Stomach (tissue), 8 donors: ENCODE measurements at regions not wholly inside any gene's neighbourhood (a gene's known extent, or its start where the extent isn't known, plus 50 kb on each side); places are given as distances from the start of the nearest gene placed in this dataset.

Source experiments
- DNase-seq, 2 donors: peaks; one replicate each; pipeline versions ENCODE4 v3.0.0 to v3.0.0-alpha.2; 2013 to 2019
- H3K27ac ChIP-seq, 5 donors: fragments of 200-600 bp in 4 of 5; sonication (generic) in 4 of 5; one replicate each; pipeline ENCODE4 v1.5.1; 2013 to 2019; ENCODE audit warnings: mild to moderate bottlenecking in 1 of 5, moderate library complexity in 1 of 5
- H3K27me3 ChIP-seq, 3 donors: fragments of 200-600 bp; sonication (generic); one replicate each; pipeline ENCODE4 v1.5.1; 2017 to 2019; ENCODE audit warnings: mixed run types in 1 of 3
- H3K36me3 ChIP-seq, 4 donors: fragments of 200-600 bp; sonication (generic); 1 replicate in 3 of 4; 2 replicates in 1 of 4; pipeline ENCODE4 v1.5.1; 2016 to 2019
- H3K4me1 ChIP-seq, 4 donors: fragments of 200-600 bp; sonication (generic); one replicate each; pipeline ENCODE4 v1.5.1; 2016 to 2019
- H3K4me3 ChIP-seq, 4 donors: fragments of 200-600 bp; sonication (generic) in 3 of 4; one replicate each; pipeline ENCODE4 v1.5.1; 2016 to 2019; ENCODE audit warnings: mild to moderate bottlenecking in 1 of 4
- H3K9me3 ChIP-seq, 4 donors: fragments of 200-600 bp; sonication (generic); one replicate each; pipeline ENCODE4 v1.5.1; 2016 to 2019
- EP300 ChIP-seq: sonication (generic); formaldehyde crosslinking; IDR thresholded peaks from one replicate; pipeline ENCODE4 v1.6.1; 2017; ENCODE audit warnings: antibody characterized with exemption
- POLR2A ChIP-seq, 4 donors: fragments of 450-650 bp; IDR thresholded peaks; one replicate each; pipeline ENCODE4 v1.6.1; 2016; ENCODE audit warnings: antibody characterized with exemption in 4 of 4, control low read depth in 2 of 4, mild to moderate bottlenecking in 1 of 4, moderate library complexity in 1 of 4
- POLR2AphosphoS5 ChIP-seq, 3 donors: sonication (generic); formaldehyde crosslinking; IDR thresholded peaks; one replicate each; pipeline ENCODE4 v1.6.1; 2016; ENCODE audit warnings: antibody characterized with exemption in 3 of 3
- WGBS, 5 donors: extraction: QIAGEN DNeasy Blood & Tissue Kit in 3 of 5; methylation state at CpG; one replicate each; pipeline versions ENCODE4 v1.1.5 to v1.1.7; 2013 to 2018; 5-methylcytosine and 5-hydroxymethylcytosine counted together
- intact Hi-C: fragments of 100-400 bp; cut with DNase I; formaldehyde crosslinking; loops from one replicate; pipeline ENCODE4 v1.15.1; 2023; ENCODE audit warnings: low total_unique reads
- TF ChIP-seq, protein P1 (sequence below), 7 experiments: fragments of 450-650 bp in 4 of 7; fragments of 200-600 bp in 3 of 7; sonication (generic) in 3 of 7; IDR thresholded peaks; one replicate each; pipeline ENCODE4 v1.5.1; 2016 to 2019; ENCODE audit warnings: antibody characterized with exemption in 7 of 7, control low read depth in 2 of 7, mild to moderate bottlenecking in 1 of 7
- donor health status: healthy with polysubstance abuse.
- donor health status: Bipolar disorder and iron deficiency.
- donor health status: healthy.

DNA sequence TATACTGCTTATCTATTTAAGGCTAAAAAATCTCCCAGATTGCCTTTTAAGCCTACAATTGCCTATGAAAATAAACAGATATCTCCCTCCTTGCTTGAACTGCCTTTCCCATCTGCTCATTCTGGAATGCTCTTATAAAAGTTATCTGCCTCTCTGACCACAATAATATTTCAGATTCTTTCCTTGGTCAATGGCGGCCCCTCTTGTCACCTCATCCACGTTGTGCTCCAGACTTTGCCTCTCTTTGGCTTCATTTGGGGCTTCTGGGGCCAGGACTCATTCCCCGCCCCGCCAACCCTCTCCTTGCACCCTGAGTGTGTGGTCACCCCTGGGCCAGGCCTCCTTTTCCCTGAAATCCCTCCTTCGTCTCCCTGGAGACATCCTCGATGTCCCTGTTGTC, 110.0 kb upstream of the RPS23 start:
- no peak for DNase-seq
- Histone ChIP-seq H3K4me1 (peaks cover 0 to 8% (median 6%) of the 10 kb centered on the region in 4 donors), H3K27me3 (no peaks in the 10 kb centered on the region), H3K4me3 (no peak overlapping the region), H3K36me3 (no peaks in the 10 kb centered on the region), H3K27ac (no peak overlapping the region), H3K9me3 (no peaks in the 10 kb centered on the region)
- TF ChIP-seq POLR2A (IDR thresholded peaks at IDR 0.05) (no peak), EP300 (no peak), POLR2AphosphoS5 (IDR thresholded peaks at IDR 0.05) (no peak)
- TF ChIP-seq, protein P1, sequence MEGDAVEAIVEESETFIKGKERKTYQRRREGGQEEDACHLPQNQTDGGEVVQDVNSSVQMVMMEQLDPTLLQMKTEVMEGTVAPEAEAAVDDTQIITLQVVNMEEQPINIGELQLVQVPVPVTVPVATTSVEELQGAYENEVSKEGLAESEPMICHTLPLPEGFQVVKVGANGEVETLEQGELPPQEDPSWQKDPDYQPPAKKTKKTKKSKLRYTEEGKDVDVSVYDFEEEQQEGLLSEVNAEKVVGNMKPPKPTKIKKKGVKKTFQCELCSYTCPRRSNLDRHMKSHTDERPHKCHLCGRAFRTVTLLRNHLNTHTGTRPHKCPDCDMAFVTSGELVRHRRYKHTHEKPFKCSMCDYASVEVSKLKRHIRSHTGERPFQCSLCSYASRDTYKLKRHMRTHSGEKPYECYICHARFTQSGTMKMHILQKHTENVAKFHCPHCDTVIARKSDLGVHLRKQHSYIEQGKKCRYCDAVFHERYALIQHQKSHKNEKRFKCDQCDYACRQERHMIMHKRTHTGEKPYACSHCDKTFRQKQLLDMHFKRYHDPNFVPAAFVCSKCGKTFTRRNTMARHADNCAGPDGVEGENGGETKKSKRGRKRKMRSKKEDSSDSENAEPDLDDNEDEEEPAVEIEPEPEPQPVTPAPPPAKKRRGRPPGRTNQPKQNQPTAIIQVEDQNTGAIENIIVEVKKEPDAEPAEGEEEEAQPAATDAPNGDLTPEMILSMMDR (IDR thresholded peaks at IDR 0.05): no peak
- WGBS, 5 donors: 77 to 84% (median 82%) methylated on average over 6 of the region's 6 CpGs
- intact Hi-C loops: no loop called here

DNA sequence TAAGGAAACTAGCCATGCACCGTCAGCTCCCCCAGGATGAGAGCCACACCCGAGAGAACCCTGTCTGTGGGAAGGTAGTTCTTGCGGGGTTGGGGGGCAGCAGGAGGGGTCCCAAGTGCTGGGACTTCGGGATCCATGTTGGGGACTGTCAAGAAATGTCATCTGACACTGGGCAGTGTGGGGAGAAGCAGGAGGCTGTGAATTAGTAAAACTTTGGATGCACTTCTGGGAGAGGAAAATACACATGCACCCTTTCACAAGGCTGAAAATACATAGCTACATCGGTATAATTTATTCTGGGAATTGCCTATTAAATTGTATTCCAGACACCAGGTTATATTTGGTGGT, 109.6 kb upstream of the RPS23 start:
- intact Hi-C loops: no loop called here
- no peak for DNase-seq
- 23 to 51% (median 32%) methylated on average over 5 of the region's 5 CpGs for WGBS, 5 donors
- Histone ChIP-seq H3K27ac (no peak overlapping the region), H3K9me3 (no peaks in the 10 kb centered on the region), H3K4me1 (peaks cover 0 to 8% (median 6%) of the 10 kb centered on the region in 4 donors), H3K27me3 (no peaks in the 10 kb centered on the region), H3K36me3 (no peaks in the 10 kb centered on the region), H3K4me3 (no peak overlapping the region)
- TF ChIP-seq, protein P1 (IDR thresholded peaks at IDR 0.05): no peak
- TF ChIP-seq EP300 (no peak), POLR2AphosphoS5 (IDR thresholded peaks at IDR 0.05) (no peak), POLR2A (IDR thresholded peaks at IDR 0.05) (no peak)

DNA sequence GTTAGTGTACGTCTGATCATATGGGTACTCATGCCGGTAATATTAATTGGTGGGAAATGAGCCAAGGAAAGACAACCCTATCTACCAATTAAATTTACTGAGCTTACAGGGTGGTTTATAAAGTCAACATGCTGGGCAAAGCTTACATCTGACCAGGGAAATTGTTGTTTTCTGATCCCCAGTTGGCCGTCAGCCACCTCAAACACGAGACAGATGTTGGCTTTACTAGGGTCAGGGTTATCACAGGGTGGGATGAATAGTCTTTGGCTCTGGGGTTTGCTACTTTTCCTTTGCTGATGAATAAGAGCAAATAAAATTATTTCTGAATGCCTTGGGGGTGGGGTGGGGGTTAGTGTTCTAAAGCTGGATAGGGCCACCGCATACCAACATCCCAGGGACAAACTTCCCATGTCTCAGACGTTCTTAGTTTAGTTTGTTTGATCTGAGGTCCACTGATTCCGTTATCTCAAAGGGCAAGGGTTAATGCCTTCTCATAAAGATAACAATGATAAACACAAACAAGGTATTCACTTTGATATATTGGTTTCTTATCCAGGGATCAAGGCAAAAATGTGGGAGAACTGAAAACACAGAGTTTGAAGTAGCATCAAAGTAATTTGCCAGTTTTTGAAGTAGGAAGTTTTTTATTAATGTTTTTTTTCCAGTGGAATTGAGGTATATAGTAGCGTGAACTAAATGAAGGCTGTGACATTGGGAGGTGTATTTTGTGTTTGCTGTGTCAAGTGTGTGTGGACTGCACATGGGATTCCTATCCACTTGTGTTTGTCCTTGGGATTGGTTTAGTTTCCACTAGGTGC, 109.1 kb upstream of the RPS23 start:
- H3K27me3 ChIP-seq: no peaks in the 10 kb centered on the region
- H3K36me3 ChIP-seq: no peaks in the 10 kb centered on the region
- peaks cover 0 to 8% (median 6%) of the 10 kb centered on the region in 4 donors for H3K4me1 ChIP-seq
- no peak overlapping the region for H3K4me3 ChIP-seq
- peak in 1 of 2 donors; percentile 65 for DNase-seq
- 20 to 45% (median 27%) methylated on average over 8 of the region's 8 CpGs for WGBS, 5 donors
- H3K27ac ChIP-seq: no peak overlapping the region
- H3K9me3 ChIP-seq: no peaks in the 10 kb centered on the region
- TF ChIP-seq, protein P1 (IDR thresholded peaks at IDR 0.05): no peak
- TF ChIP-seq POLR2A (IDR thresholded peaks at IDR 0.05) (no peak), POLR2AphosphoS5 (IDR thresholded peaks at IDR 0.05) (no peak), EP300 (no peak)
- intact Hi-C loops: no loop called here

- Histone ChIP-seq H3K36me3 (no peaks in the 10 kb centered on the region), H3K9me3 (no peaks in the 10 kb centered on the region), H3K4me3 (no peak overlapping the region), H3K27me3 (no peaks in the 10 kb centered on the region), H3K4me1 (peaks cover 0 to 8% (median 6%) of the 10 kb centered on the region in 4 donors), H3K27ac (no peak overlapping the region)
- no peak for DNase-seq
- intact Hi-C loops: no loop called here
- WGBS, 5 donors: 26 to 36% (median 29%) methylated on average over 2 of the region's 2 CpGs
- TF ChIP-seq POLR2A (IDR thresholded peaks at IDR 0.05) (no peak), POLR2AphosphoS5 (IDR thresholded peaks at IDR 0.05) (no peak), EP300 (no peak)
- TF ChIP-seq, protein P1 (IDR thresholded peaks at IDR 0.05): no peak
Measured at GRCh38 chr5:82386576-82386975, 108.4 kb upstream of the RPS23 start.
